Mucosa of descending colon (tissue), 3 donors: ENCODE measurements at regions not wholly inside any gene's neighbourhood (a gene's known extent, or its start where the extent isn't known, plus 50 kb on each side); places are given as distances from the start of the nearest gene placed in this dataset.
"Not testable (repeated sequence)": the region's sequence is repeated elsewhere in the genome, so short reads cannot be mapped to it uniquely, and the experiment has no call there.

ENCODE experiments used
- ATAC-seq: fragments of 200-7000 bp; cut with Tn5 transposase; one replicate; pipeline ENCODE4 v1.9.1; 2020; ENCODE audit warnings: mild to moderate bottlenecking, moderate library complexity
- DNase-seq, 3 donors: peaks; one replicate each; pipeline ENCODE4 v3.0.0-alpha.2; 2020
- H3K36me3 ChIP-seq: fragments of 200-600 bp; one replicate; pipeline ENCODE4 v1.8.0; 2021; ENCODE audit warnings: low read depth, mild to moderate bottlenecking
- H3K4me1 ChIP-seq: fragments of 200-600 bp; one replicate; pipeline ENCODE4 v1.8.0; 2021; ENCODE audit warnings: low read depth, mild to moderate bottlenecking
- H3K4me3 ChIP-seq: fragments of 200-600 bp; one replicate; pipeline ENCODE4 v1.8.0; 2021; ENCODE audit warnings: mild to moderate bottlenecking
- H3K9me3 ChIP-seq: fragments of 200-600 bp; one replicate; pipeline ENCODE4 v1.8.0; 2021; ENCODE audit warnings: mild to moderate bottlenecking
- intact Hi-C, 2 donors: fragments of 100-400 bp; cut with DNase I in 1 of 2; cut with micrococcal nuclease in 1 of 2; formaldehyde crosslinking; loops; one replicate each; pipeline versions ENCODE4 v1.11.0 to v1.11.1; 2022; cut with DNase I, micrococcal nuclease
- TF ChIP-seq, protein P1 (sequence below): fragments of 200-600 bp; IDR thresholded peaks from one replicate; pipeline ENCODE4 v1.8.0; 2022; ENCODE audit warnings: antibody characterized with exemption, mild to moderate bottlenecking
- donor health status: DM: no; HTN: no; CAD: no; lungs with moderate emphysema.
- donor health status: DM: no; HTN: no; CAD: no.
- donor health status: DM: no; HTN: yes; CAD: no.

DNA sequence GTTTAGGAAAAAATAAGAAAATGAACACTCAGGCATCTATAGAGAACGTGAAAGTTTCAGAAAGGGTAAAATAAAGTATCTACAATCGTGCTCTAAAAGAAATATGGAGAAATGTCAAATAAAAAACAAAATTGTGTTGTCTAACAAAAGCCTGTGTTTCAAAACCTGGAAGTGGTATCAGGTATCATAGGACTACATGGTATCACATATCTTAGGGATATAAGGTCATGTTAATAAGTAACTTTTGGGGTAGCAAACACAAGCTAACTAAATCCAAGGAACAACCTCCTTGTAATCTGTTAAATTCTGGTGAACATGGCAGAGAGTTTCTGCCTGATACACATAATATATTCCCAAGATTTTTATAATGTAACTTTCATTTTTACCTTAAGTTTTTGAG is 1597.7 kb downstream of the NLGN4Y start:
- DNase-seq = no peak
- H3K9me3 ChIP-seq = no peaks in the 10 kb centered on the region
- intact Hi-C loops = no loop called here
- no peak overlapping the region for H3K4me3 ChIP-seq
- TF ChIP-seq, protein P1, sequence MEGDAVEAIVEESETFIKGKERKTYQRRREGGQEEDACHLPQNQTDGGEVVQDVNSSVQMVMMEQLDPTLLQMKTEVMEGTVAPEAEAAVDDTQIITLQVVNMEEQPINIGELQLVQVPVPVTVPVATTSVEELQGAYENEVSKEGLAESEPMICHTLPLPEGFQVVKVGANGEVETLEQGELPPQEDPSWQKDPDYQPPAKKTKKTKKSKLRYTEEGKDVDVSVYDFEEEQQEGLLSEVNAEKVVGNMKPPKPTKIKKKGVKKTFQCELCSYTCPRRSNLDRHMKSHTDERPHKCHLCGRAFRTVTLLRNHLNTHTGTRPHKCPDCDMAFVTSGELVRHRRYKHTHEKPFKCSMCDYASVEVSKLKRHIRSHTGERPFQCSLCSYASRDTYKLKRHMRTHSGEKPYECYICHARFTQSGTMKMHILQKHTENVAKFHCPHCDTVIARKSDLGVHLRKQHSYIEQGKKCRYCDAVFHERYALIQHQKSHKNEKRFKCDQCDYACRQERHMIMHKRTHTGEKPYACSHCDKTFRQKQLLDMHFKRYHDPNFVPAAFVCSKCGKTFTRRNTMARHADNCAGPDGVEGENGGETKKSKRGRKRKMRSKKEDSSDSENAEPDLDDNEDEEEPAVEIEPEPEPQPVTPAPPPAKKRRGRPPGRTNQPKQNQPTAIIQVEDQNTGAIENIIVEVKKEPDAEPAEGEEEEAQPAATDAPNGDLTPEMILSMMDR = no peak
- no peak for ATAC-seq
- no peaks in the 10 kb centered on the region for H3K36me3 ChIP-seq
- no peaks in the 10 kb centered on the region for H3K4me1 ChIP-seq

DNA sequence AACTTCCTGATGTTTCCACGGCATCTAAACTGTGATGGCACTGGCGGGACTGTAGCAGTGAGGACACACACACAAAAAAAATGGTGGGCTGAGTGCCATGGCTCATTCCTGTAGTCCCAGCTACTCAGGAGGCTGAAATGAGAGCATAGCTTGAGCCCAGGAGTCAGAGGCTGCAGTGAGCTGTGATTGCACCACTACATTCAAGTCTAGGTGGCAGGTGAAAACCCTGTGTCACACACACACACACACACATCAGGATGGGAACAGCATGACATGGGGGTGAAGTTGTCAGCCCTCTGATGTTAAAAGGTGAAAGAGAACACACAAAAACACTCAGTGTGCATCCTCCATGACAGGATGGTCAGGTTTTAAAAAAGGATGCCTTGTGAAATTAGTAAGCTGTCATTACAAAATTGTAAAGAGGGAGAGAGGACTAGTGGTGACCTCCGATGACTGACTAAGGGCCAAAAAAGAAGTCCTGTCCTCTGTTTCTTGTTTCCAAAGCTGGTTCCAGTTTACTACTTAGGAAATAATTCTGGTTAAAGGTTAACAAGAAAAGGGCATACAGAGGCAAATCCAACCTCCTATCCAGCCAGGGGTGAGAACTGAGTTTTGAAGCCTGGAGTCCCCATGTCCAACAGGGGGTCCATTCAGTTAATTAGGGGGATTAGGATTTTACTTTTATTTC is 1600.4 kb downstream of the NLGN4Y start:
- Histone ChIP-seq H3K4me3 (no peak overlapping the region), H3K9me3 (no peaks in the 10 kb centered on the region), H3K36me3 (no peaks in the 10 kb centered on the region), H3K4me1 (no peaks in the 10 kb centered on the region)
- TF ChIP-seq, protein P1 = no peak
- intact Hi-C loops = no loop called here
- ATAC-seq (no peak), DNase-seq (no peak)

DNA sequence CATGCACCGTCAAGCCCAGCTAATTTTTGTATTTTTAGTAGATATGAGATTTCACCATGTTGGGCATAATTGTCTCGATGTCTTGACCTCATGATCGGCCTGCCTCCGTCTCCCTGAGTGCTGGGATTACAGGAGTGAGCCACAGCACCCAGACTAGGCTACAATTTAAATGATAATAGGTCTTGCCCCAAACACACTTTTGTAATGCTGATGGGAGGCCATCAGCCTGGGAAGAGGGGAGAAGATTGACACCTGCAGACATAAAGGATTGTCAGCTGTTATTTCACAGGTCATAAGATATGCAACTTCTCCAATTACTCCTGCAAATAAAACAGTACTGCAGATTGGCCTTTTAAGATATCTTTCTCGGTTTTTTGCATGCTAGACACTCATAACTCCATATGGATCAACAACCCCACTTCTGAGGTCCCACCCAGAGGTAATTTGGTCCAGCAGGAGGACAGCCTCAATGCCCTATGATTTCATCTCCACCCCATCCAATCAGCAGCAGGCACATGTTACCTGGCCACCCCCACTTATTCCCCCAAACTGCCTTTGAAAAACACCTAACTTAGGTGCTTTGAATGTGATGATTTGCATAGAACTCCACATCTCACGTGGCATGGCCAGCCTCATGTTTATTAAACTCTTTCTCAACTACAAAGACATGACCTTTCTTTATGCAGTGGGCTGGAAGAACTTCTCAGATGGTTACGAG is 1612.4 kb downstream of the NLGN4Y start:
- TF ChIP-seq, protein P1 = no peak
- DNase-seq = no peak
- H3K4me1 ChIP-seq = no peaks in the 10 kb centered on the region
- no peak for ATAC-seq
- no peaks in the 10 kb centered on the region for H3K36me3 ChIP-seq
- no peak overlapping the region for H3K4me3 ChIP-seq
- no peaks in the 10 kb centered on the region for H3K9me3 ChIP-seq
- intact Hi-C loops = no loop called here

DNA sequence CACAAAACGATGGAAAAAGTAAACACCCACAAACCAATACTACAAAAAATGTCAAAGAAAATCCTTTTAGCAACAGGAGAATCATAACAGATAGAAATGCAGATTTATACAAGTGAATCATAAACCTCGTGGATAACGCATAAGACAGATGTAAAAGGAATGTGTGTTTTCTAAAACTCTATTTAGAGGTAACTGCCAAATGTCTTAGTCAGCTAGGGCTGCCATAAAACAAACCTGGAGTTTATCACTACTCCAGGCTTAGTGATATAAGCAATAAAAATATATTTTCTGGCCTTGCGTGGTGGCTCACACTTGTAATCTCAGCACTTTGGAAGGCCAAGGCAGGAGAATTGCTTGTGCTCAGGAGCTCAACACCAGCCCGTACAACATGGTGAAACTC is 1633.5 kb downstream of the NLGN4Y start:
- ATAC-seq (no peak), DNase-seq (no peak)
- intact Hi-C loops = no loop called here
- TF ChIP-seq, protein P1 = no peak
- Histone ChIP-seq H3K4me1 (no peaks in the 10 kb centered on the region), H3K36me3 (no peaks in the 10 kb centered on the region), H3K4me3 (no peak overlapping the region), H3K9me3 (no peaks in the 10 kb centered on the region)

DNA sequence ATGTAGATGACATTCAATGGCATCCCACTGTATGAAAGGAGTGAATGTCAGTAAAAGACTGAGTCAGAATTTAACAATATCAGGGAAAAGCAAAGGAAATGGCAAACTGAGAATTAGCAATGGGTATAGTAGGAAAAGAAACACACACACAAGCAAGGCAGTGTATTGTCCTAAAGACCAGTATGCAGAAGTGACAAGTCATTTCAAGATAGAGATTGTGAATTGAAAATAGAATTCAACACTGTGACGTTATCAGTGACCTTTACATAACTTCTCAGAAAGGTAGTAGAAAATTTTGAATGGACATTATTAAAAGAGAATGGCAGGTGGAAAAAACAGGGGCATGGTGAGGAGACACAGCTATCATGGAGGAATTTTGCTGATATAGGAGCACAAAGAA is 1651.4 kb downstream of the NLGN4Y start:
- H3K4me3 ChIP-seq, ATAC-seq, DNase-seq, H3K4me1 ChIP-seq, H3K9me3 ChIP-seq, intact Hi-C loops, H3K36me3 ChIP-seq: not testable (repeated sequence)

DNA sequence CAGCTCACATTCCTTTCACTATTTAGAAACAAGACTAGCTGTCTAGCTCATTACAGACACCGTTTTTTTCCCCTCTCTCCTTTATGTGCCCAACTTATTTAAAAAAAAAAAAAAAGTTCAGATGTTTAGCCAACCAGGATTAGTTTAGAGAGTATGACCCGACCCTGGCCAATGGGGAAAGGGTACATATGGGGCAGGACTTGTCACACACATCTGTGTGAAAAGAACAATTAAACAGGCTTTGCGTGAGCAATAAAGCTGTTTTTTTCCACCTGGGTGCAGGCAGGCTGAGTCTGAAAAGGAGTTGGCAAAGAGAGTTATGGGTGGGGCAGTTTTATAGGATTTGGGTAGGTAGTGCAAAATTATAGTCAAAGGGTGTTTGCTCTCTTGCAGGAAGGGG is 1674.5 kb downstream of the CDY2B start:
- intact Hi-C loops, H3K4me1 ChIP-seq, H3K9me3 ChIP-seq, H3K36me3 ChIP-seq, ATAC-seq, H3K4me3 ChIP-seq: not testable (repeated sequence)
- peak in 2 of 3 donors; percentile 3 to 29 for DNase-seq

DNA sequence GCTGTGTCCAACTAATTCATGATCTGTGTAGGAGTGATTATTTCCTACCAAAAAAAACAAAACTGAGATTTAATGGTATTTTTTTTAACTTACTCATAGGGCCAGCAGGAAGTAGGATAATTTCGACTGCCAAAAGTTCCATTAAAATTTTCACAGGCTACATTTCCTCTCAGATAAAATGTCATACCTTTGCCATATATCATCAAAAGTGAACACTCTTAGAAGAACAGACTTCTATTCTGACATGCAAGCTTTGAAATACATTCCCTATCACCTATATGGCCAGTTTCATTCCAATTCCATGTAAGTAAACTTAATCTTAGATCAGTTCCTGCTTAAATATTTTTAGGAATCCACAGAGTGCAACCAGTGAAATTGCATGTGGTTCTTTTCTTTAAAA is 1636.7 kb downstream of the CDY2B start:
- H3K4me1 ChIP-seq, H3K36me3 ChIP-seq, ATAC-seq, H3K4me3 ChIP-seq, H3K9me3 ChIP-seq, intact Hi-C loops, DNase-seq: not testable (repeated sequence)

DNA sequence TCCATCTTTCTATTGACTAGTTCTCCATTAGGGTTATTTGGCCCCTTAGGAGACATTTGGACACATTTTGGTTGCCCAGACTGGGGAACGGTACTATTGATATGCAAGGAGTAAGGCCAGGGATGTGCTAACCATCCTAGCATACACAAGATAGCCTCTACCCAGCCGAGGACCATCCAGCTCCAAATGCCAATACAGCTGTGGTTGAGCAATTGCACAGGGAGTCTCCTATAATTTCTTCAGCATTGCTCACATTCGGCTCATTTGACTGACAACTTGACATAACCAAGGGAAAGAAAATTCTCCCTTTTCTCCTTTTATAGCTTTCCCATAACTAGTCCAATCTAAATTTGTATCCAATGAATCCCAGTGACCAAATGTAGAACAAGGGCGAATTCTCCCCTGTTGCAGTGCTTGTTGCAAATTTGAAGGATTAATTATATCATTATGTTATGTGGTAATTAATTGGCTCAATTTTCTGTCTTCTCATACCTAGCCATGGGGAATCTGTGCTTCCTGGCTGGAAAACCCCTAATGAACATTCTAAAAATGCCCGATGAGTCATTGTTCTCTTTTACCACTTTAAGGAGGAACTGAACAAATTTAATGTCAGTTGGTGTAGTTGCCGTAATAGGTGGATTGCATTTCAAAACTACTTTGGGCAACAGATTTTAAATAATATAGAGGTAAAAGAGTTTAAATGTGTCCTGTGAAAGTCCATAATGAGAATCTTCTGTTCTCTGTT is 1625.3 kb downstream of the CDY2B start:
- H3K36me3 ChIP-seq, H3K4me3 ChIP-seq, ATAC-seq, intact Hi-C loops, H3K4me1 ChIP-seq, H3K9me3 ChIP-seq, DNase-seq: not testable (repeated sequence)

DNA sequence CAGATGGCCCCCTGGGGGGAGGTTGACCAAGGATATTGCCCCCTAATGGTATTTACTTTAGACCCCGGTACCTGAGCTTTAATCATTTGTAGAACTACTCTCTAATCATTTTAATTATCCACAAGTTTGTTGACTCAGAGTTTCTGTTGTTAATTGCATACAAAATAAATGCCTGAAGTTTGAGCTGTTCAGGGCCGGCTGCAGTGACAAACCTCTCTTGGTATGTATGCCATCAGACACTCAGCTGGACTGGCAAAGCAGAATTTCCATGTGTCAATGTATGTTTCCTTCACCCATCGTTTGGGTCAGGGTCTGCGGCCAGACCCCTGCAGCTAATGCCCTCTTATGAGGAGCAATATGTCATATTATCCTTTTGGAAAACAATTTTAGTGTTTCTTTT is 1624.2 kb downstream of the CDY2B start:
- H3K4me3 ChIP-seq, DNase-seq, H3K9me3 ChIP-seq, H3K4me1 ChIP-seq, H3K36me3 ChIP-seq, intact Hi-C loops, ATAC-seq: not testable (repeated sequence)
